Stimulated activated CD4-positive, alpha-beta T cell treated with anti-CD3 and anti-CD28 coated beads, Interleukin-12 subunit alpha, Interleukin-12 subunit beta, amount 100 ng/mL, for 48 hours (primary cell): ENCODE measurements at regions not wholly inside any gene's neighbourhood (a gene's known extent, or its start where the extent isn't known, plus 50 kb on each side); places are given as distances from the start of the nearest gene placed in this dataset.

Experiments
- DNase-seq, 3 donors: peaks; one replicate each; pipeline ENCODE4 v3.0.0-alpha.2; 2020; ENCODE audit warnings: low read depth in 2 of 3, low spot score in 1 of 3

- DNase-seq, result no peak
Observed at GRCh38 chr16:86452451-86452850, 57.9 kb upstream of the FOXF1 start.

GRCh38 chr16:86455116-86455515 is 55.2 kb upstream of the FOXF1 start:
- no peak for DNase-seq

GRCh38 chr16:86455640-86456039 is 54.7 kb upstream of the FOXF1 start:
- no peak for DNase-seq

GRCh38 chr16:86457501-86458148 is 52.7 kb upstream of the FOXF1 start:
- no peak for DNase-seq

- no peak for DNase-seq
Observed at GRCh38 chr16:86458149-86458777, 52.1 kb upstream of the FOXF1 start.

GRCh38 chr16:86459266-86459665 is 51.1 kb upstream of the FOXF1 start:
- DNase-seq, result no peak
